Panc1 (cell line): ENCODE measurements at regions not wholly inside any gene's neighbourhood (a gene's known extent, or its start where the extent isn't known, plus 50 kb on each side); places are given as distances from the start of the nearest gene placed in this dataset.

ENCODE experiments used
- ATAC-seq: fragments of 200-7000 bp; cut with Tn5 transposase; 2 replicates; pipeline ENCODE4 v1.9.1; 2020; ENCODE audit warnings: mild to moderate bottlenecking, moderate library complexity
- BruUV-seq: library from RNA; stranded (reverse); fragments of 400-500 nt; replicated peaks from 2 replicates; lab custom pipeline; 2021; lab: Mats Ljungman, UMichigan
- CTCF ChIA-PET: fragments of 300-600 bp; sonication (Branson Sonifier 250); formaldehyde crosslinking; loops from one replicate; lab custom pipeline; 2022; ENCODE audit warnings: antibody characterized with exemption; lab: Charles Lee
- POLR2A ChIA-PET: fragments of 300-600 bp; sonication (Branson Sonifier 250); formaldehyde crosslinking; loops from one replicate; lab custom pipeline; 2022; ENCODE audit warnings: antibody characterized with exemption; lab: Charles Lee
- DNase-seq: peaks from one replicate; pipeline ENCODE4 v3.0.0-alpha.2; 2010; ENCODE audit warnings: low read depth, low spot score
- H3K27ac ChIP-seq: 2 replicates; pipeline ENCODE4 v1.5.1; 2011; ENCODE audit warnings: mild to moderate bottlenecking, low read length, inconsistent platforms
- H3K27me3 ChIP-seq: fragments of 200-500 bp; sonication (Bioruptor generic); 2 replicates; pipeline ENCODE4 v1.6.0; 2014; ENCODE audit warnings: low read length, inconsistent platforms; ENCODE audit not compliant: control insufficient read depth, insufficient read depth
- H3K36me3 ChIP-seq: fragments of 200-500 bp; sonication (Bioruptor generic); 2 replicates; pipeline ENCODE4 v1.5.1; 2014; ENCODE audit warnings: inconsistent platforms, mild to moderate bottlenecking, low read length, moderate library complexity; ENCODE audit not compliant: control insufficient read depth, insufficient read depth
- H3K4me1 ChIP-seq: 2 replicates; pipeline ENCODE4 v1.5.1; 2011; ENCODE audit warnings: inconsistent platforms, mild to moderate bottlenecking, low read length, moderate library complexity; ENCODE audit not compliant: control insufficient read depth, insufficient read depth
- H3K4me3 ChIP-seq, 2 experiments: 2 replicates each; pipeline ENCODE4 v1.5.1; 2011 to 2012; ENCODE audit warnings: low read depth in 2 of 2, low read length in 2 of 2, mild to moderate bottlenecking in 2 of 2, inconsistent platforms in 1 of 2, moderate library complexity in 1 of 2
- H3K9me3 ChIP-seq: fragments of 200-500 bp; sonication (Bioruptor generic); 2 replicates; pipeline ENCODE4 v1.5.1; 2014; ENCODE audit warnings: low read depth, mild to moderate bottlenecking, inconsistent platforms, low read length, moderate library complexity; ENCODE audit not compliant: control insufficient read depth, insufficient read depth
- POLR2AphosphoS5 ChIP-seq: IDR thresholded peaks from 2 replicates; pipeline ENCODE4 v1.6.1; 2012; ENCODE audit warnings: mild to moderate bottlenecking, low read depth, low read length, moderate library complexity
- SIN3A ChIP-seq: IDR thresholded peaks from 2 replicates; pipeline ENCODE4 v1.6.1; 2012; ENCODE audit warnings: low read depth, mild to moderate bottlenecking, low read length, moderate library complexity, borderline replicate concordance; ENCODE audit not compliant: insufficient read depth
- TCF7L2 ChIP-seq: IDR thresholded peaks from 2 replicates; pipeline ENCODE4 v1.6.1; 2011; ENCODE audit warnings: mild to moderate bottlenecking, low read depth, low read length, inconsistent platforms
- in situ Hi-C: cut with HindIII; loops from 2 replicates; pipeline ENCODE4 v1.10.0; 2016; ENCODE audit warnings: low sequenced_read_pairs, low pct_unique_long_range_greater_than_20kb
- intact Hi-C: fragments of 100-400 bp; cut with micrococcal nuclease; formaldehyde crosslinking; loops from one replicate; pipeline ENCODE4 v1.10.0; 2022; ENCODE audit not compliant: unreplicated experiment
- TF ChIP-seq, protein P1 (sequence below), 2 experiments: IDR thresholded peaks; 2 replicates each; pipeline ENCODE4 v1.6.1; 2011 to 2012; ENCODE audit warnings: low read depth in 2 of 2, control low read depth in 1 of 2, low read length in 1 of 2, mild to moderate bottlenecking in 1 of 2, moderate library complexity in 1 of 2; ENCODE audit not compliant: insufficient read depth in 1 of 2
- TF ChIP-seq, protein P2 (sequence below): fragments of 450-650 bp; IDR thresholded peaks from 2 replicates; pipeline ENCODE4 v1.5.1; 2017; ENCODE audit warnings: mild to moderate bottlenecking

DNA sequence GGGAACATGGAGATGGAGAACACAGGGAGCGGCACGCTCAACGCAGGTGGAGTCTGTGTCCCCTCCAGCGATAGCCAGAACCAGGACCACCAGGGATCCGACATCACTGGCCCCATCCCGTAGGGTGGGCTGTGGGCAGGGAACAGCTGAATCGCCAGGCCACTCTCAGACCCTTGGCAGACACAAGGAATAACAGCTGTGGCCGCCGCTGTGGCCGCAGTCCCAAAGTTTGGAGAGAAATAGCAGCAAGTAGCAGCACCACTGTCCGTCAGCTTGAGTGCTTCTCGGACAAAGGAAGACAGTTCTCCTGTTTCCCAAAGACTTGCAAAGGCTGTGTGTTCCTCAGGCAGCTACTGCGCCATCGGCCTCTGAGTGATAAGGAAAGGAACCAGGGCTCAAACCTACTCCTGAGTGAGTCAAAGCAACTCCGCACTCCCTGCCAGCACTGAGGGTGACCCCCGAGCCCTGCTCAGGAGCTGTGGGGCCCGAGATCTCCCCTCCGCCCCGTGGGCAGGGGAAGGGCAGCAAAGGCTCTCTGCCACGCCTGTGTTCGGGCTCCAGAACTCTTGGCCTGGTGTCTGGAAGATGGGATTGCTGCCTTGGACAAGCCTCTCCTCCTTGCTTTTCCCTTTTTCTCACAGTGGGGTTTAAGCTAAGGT is 82.3 kb upstream of the FAM20C start:
- no peak overlapping the region for H3K4me3 ChIP-seq
- H3K9me3 ChIP-seq: peaks cover 20% of the 10 kb centered on the region; the same call in 1 of the 2 replicates
- TF ChIP-seq POLR2AphosphoS5 (no peak), TCF7L2 (no peak), SIN3A (no peak)
- TF ChIP-seq, protein P1, sequence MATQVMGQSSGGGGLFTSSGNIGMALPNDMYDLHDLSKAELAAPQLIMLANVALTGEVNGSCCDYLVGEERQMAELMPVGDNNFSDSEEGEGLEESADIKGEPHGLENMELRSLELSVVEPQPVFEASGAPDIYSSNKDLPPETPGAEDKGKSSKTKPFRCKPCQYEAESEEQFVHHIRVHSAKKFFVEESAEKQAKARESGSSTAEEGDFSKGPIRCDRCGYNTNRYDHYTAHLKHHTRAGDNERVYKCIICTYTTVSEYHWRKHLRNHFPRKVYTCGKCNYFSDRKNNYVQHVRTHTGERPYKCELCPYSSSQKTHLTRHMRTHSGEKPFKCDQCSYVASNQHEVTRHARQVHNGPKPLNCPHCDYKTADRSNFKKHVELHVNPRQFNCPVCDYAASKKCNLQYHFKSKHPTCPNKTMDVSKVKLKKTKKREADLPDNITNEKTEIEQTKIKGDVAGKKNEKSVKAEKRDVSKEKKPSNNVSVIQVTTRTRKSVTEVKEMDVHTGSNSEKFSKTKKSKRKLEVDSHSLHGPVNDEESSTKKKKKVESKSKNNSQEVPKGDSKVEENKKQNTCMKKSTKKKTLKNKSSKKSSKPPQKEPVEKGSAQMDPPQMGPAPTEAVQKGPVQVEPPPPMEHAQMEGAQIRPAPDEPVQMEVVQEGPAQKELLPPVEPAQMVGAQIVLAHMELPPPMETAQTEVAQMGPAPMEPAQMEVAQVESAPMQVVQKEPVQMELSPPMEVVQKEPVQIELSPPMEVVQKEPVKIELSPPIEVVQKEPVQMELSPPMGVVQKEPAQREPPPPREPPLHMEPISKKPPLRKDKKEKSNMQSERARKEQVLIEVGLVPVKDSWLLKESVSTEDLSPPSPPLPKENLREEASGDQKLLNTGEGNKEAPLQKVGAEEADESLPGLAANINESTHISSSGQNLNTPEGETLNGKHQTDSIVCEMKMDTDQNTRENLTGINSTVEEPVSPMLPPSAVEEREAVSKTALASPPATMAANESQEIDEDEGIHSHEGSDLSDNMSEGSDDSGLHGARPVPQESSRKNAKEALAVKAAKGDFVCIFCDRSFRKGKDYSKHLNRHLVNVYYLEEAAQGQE (IDR thresholded peaks at IDR 0.05; ENCODE audit: insufficient read depth in 1 of 2, low read depth in 2 of 2, low read length in 1 of 2): no peak
- TF ChIP-seq, protein P2, sequence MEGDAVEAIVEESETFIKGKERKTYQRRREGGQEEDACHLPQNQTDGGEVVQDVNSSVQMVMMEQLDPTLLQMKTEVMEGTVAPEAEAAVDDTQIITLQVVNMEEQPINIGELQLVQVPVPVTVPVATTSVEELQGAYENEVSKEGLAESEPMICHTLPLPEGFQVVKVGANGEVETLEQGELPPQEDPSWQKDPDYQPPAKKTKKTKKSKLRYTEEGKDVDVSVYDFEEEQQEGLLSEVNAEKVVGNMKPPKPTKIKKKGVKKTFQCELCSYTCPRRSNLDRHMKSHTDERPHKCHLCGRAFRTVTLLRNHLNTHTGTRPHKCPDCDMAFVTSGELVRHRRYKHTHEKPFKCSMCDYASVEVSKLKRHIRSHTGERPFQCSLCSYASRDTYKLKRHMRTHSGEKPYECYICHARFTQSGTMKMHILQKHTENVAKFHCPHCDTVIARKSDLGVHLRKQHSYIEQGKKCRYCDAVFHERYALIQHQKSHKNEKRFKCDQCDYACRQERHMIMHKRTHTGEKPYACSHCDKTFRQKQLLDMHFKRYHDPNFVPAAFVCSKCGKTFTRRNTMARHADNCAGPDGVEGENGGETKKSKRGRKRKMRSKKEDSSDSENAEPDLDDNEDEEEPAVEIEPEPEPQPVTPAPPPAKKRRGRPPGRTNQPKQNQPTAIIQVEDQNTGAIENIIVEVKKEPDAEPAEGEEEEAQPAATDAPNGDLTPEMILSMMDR: no peak
- POLR2A ChIA-PET: no interaction called here
- H3K27ac ChIP-seq: no peak overlapping the region
- no TSS peak for BruUV-seq
- ATAC-seq (no peak), DNase-seq (no peak)
- CTCF ChIA-PET: no interaction called here
- 0 out of 2 replicates have a peak, but pooled peaks cover 2% of the 10 kb centered on the region for H3K27me3 ChIP-seq
- in situ Hi-C loops: no loop called here
- H3K36me3 ChIP-seq: no peaks in the 10 kb centered on the region
- intact Hi-C loops: no loop called here
- no peaks in the 10 kb centered on the region for H3K4me1 ChIP-seq

DNA sequence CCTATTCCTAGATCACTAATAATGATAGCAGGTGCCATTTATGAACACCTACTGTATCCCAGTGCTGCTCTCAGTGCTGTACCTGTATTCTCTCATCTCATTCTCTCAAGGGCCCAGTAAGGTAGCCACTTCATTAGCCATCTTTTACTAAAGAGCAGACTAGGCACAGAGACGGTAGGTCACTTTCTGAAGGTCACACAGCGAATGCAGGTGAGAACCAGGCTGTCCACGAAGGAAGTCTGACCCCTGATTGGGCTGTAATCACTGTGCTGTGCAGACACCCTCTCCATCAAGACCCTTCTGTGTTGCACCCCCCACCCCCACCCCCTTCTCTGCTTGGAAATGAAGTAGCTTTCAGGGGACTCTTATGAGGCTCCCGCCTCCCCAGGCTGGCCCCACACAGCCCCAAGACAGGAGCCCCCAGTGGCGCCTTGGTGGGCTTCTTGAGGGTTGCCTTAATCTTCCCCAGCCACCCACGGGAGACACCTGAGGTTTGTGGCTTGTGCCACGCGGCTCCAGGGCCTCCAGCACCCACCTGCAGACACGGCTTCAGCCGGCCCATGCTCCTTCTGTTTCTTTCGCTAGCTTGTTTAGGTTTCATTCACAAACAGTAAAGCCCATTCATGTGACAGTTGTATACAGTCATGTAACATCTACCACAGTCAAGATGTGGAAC is 81.7 kb upstream of the FAM20C start:
- DNase-seq (no peak), ATAC-seq (no peak)
- CTCF ChIA-PET: no interaction called here
- peaks cover 20% of the 10 kb centered on the region; the same call in 1 of the 2 replicates for H3K9me3 ChIP-seq
- POLR2A ChIA-PET: no interaction called here
- H3K27ac ChIP-seq: no peak overlapping the region
- no peak overlapping the region for H3K4me3 ChIP-seq
- H3K4me1 ChIP-seq: no peaks in the 10 kb centered on the region
- in situ Hi-C loops: no loop called here
- H3K36me3 ChIP-seq: no peaks in the 10 kb centered on the region
- intact Hi-C loops: no loop called here
- no peaks in the 10 kb centered on the region for H3K27me3 ChIP-seq
- BruUV-seq: no TSS peak
- no peak for TF ChIP-seq TCF7L2
- no peak for TF ChIP-seq POLR2AphosphoS5
- TF ChIP-seq, protein P1 (IDR thresholded peaks at IDR 0.05; ENCODE audit: insufficient read depth in 1 of 2, low read depth in 2 of 2, low read length in 1 of 2): no peak
- no peak for TF ChIP-seq SIN3A
- TF ChIP-seq, protein P2: no peak
